NCI-H2196 treated with DMSO at 0.1 percent for 48 hours (cell line): ENCODE measurements at regions not wholly inside any gene's neighbourhood (a gene's known extent, or its start where the extent isn't known, plus 50 kb on each side); places are given as distances from the start of the nearest gene placed in this dataset.

ENCODE experiments used
- DNase-seq: peaks from one replicate; lab custom pipeline; 2025; ENCODE audit not compliant: unreplicated experiment; lab: John Stamatoyannopoulos, UW

DNA sequence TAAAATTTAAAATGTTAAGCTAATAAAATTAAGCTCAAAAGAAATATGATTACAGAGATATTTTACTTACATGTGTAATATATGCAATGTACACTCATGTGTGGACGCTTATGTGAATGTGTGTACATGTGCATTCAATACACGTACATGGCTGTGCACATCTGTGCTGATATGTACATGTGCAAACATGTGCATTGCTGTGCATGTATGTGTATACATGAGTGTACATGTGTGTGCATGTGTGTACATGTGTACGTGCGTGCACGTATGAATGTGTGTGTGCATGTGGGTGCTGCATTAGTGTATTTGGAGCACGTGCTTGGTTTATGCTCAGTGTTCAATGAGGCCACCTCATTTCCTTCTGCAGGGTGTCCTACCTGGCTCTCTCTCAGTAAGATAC, 88.2 kb upstream of the TMEM18 start:
- DNase-seq = no peak

DNA sequence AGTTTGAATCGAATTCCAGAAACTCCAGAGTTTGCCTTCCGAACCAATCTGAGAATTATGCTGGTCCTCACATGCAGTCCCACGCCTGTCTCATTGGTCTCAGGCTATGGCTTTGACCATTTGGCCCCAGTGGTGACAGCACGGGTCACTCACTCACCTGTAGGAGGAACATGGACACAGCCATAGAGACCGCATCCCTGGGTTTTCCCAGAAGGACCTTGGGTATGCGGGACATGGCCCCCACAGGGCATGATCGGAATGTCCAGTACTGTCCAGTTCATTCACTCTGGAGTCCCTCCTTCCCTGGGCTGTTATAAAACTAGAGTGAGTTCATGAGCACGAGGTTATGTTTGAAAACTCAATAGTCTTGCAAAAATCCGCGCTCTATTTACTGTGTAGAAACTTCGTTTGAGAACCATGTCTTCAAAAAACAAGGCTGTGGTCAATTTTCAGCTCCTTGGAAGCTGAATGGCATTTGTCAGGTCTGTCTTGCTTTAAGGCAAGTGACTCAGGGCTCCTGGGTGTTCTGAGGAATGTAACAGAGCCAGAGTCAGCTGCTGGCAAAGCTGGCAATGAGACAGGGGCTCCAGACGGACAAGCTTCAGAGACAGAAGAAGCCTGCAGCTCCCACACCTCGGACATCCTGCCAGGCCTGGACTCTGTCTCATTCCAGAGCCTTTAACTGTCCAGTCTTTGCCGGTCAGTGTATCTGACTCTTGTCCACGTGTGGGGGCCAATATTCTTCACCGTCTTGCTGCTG, 86.7 kb upstream of the TMEM18 start:
- DNase-seq = no peak

DNA sequence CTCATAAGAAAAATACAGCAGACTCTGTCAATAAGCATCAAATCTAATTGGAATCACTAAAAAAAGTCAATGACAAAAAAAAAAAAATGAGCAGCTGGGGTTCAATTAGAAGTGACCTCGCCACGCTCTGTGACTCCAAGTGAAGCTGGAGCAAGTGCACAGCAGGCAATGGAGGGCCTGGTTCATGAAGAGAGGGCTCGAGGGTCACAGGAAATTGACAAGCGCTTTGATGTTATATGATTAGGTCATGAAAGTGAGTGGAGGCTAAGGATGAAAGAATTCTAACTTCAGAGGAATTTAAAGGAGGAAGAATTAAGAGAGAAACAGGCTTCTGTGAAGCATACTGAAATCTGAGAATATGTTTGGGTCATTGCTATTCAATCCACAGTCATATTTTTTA, 85.4 kb upstream of the TMEM18 start:
- DNase-seq = no peak

DNA sequence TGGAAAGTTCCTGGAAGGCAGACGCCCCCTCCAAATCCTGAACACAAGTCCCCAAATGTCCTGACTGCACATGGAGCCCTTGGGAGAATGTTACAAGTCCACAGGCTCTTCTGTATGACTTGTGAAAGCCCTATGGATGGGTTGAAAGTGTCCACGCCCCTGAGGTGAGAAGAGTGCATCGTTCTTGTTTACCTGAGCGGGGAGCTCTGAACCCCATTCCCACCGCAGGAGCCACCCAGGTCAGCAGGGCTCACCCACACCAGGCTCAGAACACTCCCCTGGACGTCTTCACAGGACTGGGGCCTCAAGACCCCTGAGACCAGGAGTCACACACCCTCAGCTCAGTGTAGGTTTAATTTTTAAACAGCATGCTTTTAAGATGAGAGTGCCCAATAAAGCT, 84.2 kb upstream of the TMEM18 start:
- no peak for DNase-seq

DNA sequence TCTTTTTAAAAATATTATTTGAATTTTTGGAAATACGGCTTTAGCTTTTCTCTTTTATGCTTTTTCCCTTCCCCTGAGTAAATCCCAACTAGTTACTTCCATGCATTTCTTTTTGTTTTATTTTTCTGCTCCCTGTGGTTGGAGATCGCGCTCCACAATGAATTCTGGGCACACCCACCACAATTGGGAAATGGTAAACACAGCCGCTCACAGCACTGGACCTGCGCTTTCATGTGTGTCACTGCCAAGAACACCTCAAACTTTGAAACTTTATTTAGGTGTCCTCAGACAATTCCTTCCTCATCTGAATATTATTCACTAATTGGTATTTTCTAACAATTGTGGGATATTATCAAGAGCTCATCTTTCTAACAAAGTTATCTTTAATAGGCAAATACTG, 82.8 kb upstream of the TMEM18 start:
- no peak for DNase-seq

DNA sequence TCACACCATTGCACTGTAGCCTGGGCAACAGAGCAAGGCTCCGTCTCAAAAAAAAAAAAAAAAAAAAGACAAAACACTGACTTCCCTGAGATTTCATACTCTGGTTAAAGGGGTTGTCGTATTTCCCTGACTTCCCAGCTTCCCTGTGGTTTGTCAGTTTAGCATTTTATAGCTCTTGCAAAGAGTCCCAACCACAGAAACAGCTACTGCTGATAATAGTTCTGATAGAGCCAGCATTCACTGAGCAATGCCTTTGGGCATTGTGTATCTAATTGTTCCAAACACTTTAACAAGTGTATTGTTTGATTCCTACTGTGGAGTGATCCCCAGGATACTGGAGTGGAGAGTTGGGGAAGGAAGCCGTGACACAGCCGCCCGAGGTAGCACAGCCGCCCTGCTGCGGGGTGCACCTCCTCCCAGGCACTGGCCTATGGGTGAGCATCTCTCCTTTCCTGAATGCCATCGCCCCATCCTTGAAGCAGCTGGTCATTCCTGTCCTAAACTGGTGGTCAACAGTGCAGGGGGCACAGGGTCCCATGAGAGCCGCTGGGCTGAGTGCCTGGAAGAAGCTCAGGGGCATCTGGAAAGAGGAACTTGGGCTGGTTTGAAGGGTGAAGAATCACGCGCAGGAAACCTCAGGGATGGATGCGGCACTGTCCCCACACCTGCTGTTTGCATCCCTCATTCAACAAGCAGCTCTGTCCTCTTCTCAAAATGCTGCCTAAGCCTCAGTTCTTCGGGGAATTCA, 81.0 kb upstream of the TMEM18 start:
- no peak for DNase-seq

DNA sequence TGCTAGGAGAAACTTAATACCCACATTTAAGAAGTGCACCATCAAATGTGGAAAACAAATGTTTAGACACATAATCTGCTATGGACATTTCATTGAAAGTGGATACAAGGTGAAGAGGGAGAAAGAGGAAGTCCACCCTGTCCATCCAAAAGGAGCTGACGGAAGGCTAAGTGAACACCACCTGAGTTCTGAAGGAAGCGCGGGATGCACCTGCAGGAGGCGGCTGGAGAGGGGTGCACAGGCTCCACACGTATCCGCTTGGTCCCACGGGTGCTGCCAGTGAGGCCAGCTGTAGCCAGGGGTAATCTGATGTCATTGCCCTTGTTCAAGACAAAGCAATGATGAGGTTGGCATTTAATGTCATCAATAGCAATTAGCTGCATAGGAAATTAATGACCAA, 75.9 kb upstream of the TMEM18 start:
- no peak for DNase-seq

DNA sequence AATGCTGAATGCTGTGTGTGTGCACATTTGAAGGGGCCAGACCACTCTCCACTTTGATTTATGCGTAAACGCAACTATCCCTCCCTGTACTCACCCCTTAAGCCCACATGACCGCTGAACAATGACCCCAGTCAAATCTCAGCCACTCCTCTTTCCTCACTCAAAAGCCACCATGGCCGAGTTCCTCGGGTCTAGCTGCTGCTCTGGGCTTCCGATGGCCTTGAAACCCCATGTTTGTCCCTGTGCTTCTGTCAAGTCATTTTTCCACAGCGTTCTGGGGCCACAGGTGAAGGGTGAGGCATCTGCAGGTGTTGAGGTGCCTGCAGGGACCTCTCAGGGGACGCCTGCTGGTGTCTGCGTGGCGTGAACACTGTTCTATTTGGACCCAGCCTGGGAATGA, 74.3 kb upstream of the TMEM18 start:
- DNase-seq = no peak

DNA sequence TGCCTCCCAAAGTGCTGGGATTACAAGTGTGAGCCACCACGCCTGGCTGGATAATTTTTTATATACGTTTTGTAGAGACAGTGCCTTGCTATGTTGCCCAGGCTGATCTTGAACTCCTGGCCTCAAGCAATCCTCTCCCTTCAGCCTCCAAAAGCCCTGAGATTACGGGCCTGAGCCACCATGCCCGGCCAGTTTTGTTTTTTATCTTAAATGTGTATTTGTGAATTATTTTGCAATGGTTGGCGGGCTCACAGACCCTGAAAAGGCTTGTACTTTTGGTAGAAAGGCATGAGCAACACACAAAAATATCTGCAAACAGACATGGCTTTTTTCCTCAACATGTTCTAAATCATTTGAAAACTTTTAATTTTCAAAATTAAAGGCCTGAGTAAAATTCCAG, 73.4 kb upstream of the TMEM18 start:
- no peak for DNase-seq

DNA sequence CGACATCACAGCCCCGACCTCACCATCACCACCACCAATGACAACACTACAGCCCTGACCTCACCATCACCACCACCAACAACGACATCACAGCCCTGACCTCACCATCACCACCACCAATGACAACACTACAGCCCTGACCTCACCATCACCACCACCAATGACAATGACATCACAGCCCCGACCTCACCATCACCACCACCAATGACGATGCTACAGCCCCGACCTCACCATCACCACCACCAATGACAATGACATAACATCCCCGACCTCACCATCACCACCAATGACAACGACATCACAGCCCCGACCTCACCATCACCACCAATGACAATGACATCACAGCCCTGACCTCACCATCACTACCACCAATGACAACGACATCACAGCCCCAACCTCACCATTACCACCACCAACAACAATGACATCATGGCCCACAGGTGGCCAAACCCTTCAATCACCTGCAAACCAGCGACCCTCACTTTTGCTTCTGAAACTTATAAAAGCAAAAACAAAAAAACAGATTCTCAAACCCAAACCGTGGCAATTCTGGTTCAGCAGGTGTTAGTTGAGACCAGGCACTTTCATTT, 70.7 kb upstream of the TMEM18 start:
- no peak for DNase-seq

DNA sequence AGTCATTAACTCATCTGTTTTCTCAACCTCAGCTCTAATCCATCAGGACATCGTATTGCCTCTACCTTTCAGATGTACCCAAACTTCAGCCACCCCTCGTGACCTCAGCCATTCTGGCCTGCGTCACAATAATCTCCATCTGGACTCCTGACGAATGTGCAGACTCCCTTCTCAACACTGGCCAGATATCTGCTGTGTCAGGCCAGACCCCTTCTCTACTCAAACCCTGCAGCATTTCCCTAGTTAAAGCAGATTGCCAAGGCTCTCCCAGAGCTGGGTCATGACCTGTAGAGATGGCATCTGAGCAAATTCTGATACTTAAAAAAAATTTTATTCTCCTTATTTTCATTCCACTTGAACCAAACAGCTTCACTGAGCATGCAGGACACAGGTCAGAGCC, 69.5 kb upstream of the TMEM18 start:
- DNase-seq = no peak

DNA sequence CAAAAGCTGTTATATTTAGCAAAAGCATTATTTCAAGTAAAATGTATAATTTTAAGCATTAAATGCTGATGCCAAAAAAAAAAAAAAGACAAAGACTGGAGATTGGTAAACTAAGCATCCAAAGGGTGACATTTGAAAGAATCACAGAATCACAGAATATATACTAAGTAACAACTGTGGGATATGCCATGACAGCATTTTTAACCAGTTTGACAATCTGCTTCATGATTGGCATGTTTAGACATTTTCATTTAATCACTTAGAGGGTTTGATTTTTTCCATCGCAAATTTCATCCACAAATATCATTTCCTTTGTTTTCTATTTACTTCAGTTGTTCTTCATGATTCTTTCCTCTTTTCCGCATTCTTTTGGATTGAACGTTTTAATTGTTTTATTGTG, 66.9 kb upstream of the TMEM18 start:
- no peak for DNase-seq

DNA sequence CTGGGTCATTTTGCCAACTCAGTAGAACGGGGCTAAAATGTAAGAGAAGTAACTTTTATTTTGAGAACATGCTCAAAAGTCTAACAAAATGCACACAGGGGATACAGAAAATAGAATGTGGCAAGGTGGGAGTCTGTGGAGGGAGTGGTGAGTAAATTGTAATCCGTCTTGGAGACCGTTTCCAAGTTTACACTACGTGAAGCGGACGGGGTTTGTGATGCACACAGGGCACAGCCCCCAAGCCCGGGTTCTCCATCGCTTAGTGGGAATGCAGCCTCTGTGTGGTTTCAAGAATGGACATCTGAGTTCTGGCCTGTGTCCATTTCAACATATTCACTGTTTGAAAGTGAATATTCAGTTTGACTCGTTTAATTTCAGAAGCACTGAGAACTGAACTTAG, 65.0 kb upstream of the TMEM18 start:
- DNase-seq = no peak

DNA sequence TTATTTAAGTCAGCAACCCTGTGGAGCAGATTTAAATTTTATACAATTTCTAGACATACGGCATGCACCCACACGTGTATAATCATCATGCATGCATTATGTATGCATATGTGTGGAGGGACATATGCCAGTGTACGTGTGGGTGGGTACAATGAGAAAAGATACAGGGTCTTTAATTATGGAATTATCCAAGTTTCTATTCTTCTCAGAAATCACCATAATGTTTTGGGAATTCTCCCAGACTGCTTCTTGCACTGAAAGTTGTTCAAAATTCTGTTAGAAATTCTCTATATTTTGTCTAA, 63.9 kb upstream of the TMEM18 start:
- no peak for DNase-seq

DNA sequence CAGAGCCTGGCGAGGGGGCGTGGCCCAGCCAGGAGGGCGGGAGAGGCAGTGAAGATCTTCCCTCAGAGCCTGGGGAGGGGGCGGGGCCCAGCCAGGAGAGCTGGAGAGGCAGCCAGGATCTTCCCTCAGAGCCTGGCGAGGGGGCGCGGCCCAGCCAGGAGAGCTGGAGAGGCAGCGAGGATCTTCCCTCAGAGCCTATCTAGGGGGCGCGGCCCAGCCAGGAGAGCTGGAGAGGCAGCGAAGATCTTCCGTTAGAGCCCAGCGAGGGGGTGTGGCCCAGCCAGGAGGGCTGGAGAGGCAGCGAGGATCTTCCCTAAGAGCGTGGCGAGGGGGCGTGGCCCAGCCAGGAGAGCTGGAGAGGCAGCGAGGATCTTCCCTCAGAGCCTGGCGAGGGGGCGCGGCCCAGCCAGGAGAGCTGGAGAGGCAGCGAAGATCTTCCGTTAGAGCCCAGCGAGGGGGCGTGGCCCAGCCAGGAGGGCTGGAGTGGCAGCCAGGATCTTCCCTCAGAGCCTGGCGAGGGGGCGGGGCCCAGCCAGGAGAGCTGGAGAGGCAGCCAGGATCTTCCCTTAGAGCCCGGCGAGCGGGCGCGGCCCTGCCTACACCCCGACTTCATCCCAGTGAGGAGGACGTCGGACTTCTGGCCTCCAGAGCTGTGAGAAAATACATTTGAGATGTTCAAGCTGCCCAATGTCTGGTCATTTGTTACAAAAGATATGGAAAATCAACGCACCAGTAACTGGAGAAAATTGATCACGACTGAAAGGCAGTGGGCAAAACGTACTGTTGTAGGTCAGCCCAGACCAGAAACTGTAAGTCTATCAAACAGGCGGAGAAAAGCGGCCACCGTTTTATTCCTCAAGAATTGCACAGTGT, 63.4 kb upstream of the TMEM18 start:
- DNase-seq = peak; percentile 84

DNA sequence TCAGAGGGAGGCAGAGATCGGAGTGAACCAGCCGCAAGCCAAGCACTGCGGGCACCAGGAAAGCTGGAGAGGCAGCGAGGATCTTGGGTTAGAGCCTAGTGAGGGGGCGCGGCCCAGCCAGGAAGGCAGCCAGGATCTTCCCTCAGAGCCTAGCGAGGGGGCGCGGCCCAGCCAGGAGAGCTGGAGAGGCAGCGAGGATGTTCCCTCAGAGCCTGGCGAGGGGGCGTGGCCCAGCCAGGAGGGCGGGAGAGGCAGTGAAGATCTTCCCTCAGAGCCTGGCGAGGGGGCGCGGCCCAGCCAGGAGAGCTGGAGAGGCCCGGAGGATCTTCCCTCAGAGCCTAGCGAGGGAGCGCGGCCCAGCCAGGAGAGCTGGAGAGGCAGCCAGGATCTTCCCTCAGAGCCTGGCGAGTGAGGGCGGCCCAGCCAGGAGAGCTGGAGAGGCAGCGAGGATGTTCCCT, 62.7 kb upstream of the TMEM18 start:
- DNase-seq = peak; percentile 69

DNA sequence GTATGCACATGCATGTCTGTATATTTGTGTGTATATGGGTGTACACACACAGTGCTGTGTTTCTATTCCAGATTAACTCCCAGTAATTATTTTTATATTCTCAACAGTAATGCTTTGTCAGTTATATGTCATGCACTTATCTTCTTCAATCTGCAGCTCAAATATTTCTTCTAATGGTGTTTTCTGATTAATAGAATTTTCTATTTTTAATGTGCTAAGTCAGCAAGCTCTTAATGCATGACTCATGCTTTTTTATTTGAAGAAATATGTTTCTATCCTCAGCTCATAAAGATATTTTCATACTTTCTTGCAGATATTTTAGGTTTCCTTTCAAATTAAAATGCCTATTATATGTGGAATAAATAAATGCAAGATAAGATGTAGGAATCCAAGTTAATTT, 59.7 kb upstream of the TMEM18 start:
- DNase-seq = no peak

DNA sequence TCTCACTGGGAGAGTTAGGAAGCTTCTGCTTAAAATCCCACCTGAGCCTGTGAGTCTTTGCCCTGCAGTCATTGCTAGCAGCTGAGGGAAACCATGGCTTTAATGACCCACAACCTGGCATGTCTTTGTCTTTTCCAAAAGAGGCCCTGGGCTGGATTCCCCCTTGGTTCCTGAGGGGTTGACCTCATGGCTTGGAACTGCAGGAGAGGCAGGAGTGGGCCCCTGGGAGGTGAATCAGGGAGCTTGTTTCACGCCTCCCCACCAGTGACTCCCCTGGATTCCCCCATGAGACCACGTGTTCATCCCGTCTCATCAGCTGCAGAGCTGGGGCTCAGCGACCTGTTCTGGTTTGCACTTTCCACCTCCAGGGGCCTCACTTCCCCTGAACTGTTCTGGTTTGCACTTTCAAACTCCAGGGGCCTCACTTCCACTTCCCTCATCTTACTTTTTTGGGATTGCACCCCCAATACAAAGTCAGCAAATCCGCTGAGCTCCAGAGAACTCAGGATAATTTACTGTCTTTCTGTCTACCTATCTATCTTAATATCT, 58.5 kb upstream of the TMEM18 start:
- DNase-seq = no peak

DNA sequence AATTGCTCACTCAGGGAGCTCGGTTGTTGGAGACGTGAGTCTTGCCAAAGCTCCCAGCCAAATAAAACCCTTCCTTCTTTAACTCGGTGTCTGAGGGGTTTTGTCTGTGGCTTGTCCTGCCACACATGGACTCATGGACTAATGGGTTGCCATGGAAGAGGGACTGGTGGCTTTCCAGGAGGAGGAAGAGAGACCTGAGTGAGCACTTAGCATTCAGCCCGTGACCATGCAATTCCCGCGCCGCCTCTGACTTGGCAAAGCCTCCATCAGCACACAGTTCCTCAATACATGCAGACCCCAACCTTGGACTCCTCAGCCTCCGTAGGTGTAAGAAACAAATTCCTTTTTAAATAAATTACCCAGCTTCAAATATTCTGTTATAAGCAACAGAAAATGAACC, 57.3 kb upstream of the TMEM18 start:
- no peak for DNase-seq

DNA sequence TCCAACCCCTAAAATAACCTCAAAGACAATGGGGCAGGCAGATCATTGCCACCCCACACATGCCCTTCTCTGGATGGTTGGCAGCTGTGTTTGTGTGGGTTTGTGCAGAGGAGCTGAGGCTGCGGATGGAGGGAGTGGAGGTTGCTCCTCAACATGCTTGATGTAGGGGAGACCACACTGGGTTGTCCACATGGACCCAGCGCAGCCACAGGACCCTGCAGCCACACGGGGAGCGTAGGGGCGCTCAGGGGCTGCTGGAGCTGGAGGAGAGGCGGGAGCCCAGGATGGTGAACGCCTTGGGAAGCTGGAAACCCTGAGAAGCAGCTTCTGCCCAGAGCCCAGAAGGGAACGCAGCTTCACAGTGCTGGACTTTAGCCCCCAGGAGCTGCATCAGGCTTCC, 56.3 kb upstream of the TMEM18 start:
- no peak for DNase-seq

DNA sequence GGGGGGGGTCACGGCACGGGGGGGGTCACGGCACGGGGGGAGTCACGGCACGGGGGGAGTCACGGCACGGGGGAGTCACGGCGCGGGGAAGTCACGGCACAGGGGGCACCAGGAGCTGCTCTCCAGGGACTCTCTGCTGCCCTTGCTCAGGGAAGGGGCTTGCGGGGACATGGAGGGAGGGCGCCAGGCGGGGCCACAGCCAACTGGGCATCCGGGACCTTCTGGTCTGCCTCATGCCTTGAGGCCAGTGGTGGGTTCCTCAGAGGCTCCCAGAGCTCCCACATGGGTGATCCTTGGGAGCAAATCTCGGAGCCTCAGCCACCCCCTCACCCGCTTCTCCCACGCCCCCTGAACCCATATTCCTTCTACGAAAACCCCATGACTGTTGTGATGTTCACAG, 55.8 kb upstream of the TMEM18 start:
- DNase-seq = no peak
